SK-N-SH treated with all-trans-retinoic acid at 6 μM for 48 hours (cell line): ENCODE measurements at regions not wholly inside any gene's neighbourhood (a gene's known extent, or its start where the extent isn't known, plus 50 kb on each side); places are given as distances from the start of the nearest gene placed in this dataset.

ENCODE experiments used
- BACH2 ChIP-seq: fragments of 250-450 bp; sonication (Bioruptor Pico); IDR thresholded peaks from 2 replicates; pipeline ENCODE4 v1.9.0; 2021; ENCODE audit warnings: mild to moderate bottlenecking, borderline replicate concordance
- OSR1 ChIP-seq: fragments of 250-450 bp; sonication (Bioruptor Pico); IDR thresholded peaks from 2 replicates; pipeline ENCODE4 v1.8.0; 2022; ENCODE audit warnings: moderate library complexity, mild to moderate bottlenecking, inconsistent platforms
- RARB ChIP-seq: fragments of 250-450 bp; sonication (Bioruptor Pico); IDR thresholded peaks from 2 replicates; pipeline ENCODE4 v1.8.0; 2021; ENCODE audit warnings: mild to moderate bottlenecking, moderate library complexity
- ZFP3 ChIP-seq: fragments of 250-450 bp; sonication (Bioruptor Pico); IDR thresholded peaks from 2 replicates; pipeline ENCODE4 v1.5.0; 2020; ENCODE audit warnings: mild to moderate bottlenecking, moderate library complexity
- ZNF565 ChIP-seq: fragments of 450-650 bp; formaldehyde crosslinking; conservative IDR thresholded peaks from 2 replicates; pipeline ENCODE4 v1.5.0; 2020; ENCODE audit warnings: low read depth, mild to moderate bottlenecking, moderate library complexity
- TF ChIP-seq, protein P1 (sequence below): fragments of 250-450 bp; sonication (Bioruptor Pico); IDR thresholded peaks from 2 replicates; pipeline ENCODE4 v1.8.0; 2021; ENCODE audit warnings: low read depth, mild to moderate bottlenecking, moderate library complexity, borderline replicate concordance
- TF ChIP-seq, protein P2 (sequence below): fragments of 250-450 bp; sonication (Bioruptor Pico); IDR thresholded peaks from 2 replicates; pipeline ENCODE4 v1.8.0; 2020; ENCODE audit warnings: mild to moderate bottlenecking, moderate library complexity, borderline replicate concordance

DNA sequence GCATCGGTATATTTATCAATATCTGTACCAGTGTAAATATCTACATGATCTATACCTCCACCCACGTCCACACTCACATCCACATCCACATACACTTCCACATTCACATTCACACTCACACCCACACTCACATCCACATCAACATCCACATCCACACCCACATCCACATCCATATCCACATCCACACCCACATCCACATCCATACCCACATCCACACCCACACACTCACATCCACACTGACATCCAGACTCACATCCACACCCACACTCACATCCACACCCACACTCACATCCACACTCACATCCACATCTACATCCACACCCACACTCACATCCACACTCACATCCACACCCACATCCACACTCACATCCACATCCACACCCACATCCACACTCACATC is 189.2 kb downstream of the IRX1 start:
- no peak for TF ChIP-seq OSR1 (CRISPR knock-in tag)
- TF ChIP-seq, protein P1, sequence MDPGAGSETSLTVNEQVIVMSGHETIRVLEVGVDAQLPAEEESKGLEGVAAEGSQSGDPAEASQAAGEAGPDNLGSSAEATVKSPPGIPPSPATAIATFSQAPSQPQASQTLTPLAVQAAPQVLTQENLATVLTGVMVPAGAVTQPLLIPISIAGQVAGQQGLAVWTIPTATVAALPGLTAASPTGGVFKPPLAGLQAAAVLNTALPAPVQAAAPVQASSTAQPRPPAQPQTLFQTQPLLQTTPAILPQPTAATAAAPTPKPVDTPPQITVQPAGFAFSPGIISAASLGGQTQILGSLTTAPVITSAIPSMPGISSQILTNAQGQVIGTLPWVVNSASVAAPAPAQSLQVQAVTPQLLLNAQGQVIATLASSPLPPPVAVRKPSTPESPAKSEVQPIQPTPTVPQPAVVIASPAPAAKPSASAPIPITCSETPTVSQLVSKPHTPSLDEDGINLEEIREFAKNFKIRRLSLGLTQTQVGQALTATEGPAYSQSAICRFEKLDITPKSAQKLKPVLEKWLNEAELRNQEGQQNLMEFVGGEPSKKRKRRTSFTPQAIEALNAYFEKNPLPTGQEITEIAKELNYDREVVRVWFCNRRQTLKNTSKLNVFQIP (CRISPR knock-in tag), result no peak
- TF ChIP-seq ZFP3 (CRISPR knock-in tag), result no peak
- TF ChIP-seq ZNF565 (CRISPR knock-in tag), result no peak
- TF ChIP-seq, protein P2, sequence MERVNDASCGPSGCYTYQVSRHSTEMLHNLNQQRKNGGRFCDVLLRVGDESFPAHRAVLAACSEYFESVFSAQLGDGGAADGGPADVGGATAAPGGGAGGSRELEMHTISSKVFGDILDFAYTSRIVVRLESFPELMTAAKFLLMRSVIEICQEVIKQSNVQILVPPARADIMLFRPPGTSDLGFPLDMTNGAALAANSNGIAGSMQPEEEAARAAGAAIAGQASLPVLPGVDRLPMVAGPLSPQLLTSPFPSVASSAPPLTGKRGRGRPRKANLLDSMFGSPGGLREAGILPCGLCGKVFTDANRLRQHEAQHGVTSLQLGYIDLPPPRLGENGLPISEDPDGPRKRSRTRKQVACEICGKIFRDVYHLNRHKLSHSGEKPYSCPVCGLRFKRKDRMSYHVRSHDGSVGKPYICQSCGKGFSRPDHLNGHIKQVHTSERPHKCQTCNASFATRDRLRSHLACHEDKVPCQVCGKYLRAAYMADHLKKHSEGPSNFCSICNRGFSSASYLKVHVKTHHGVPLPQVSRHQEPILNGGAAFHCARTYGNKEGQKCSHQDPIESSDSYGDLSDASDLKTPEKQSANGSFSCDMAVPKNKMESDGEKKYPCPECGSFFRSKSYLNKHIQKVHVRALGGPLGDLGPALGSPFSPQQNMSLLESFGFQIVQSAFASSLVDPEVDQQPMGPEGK, result no peak
- TF ChIP-seq BACH2 (CRISPR knock-in tag), result no peak
- TF ChIP-seq RARB (CRISPR knock-in tag), result no peak
